Muscle of leg (tissue), 3 donors: ENCODE measurements at regions not wholly inside any gene's neighbourhood (a gene's known extent, or its start where the extent isn't known, plus 50 kb on each side); places are given as distances from the start of the nearest gene placed in this dataset.

Experiments
- DNase-seq: peaks from one replicate; pipeline ENCODE4 v3.0.0; 2013
- H3K27ac ChIP-seq: one replicate; pipeline ENCODE4 v1.5.1; 2013; ENCODE audit warnings: mild to moderate bottlenecking, low read length, control low read depth
- H3K27me3 ChIP-seq: one replicate; pipeline ENCODE4 v1.6.1; 2013; ENCODE audit warnings: low read length; ENCODE audit not compliant: control insufficient read depth, insufficient read depth
- H3K36me3 ChIP-seq: one replicate; pipeline ENCODE4 v1.6.1; 2013; ENCODE audit warnings: low read length; ENCODE audit not compliant: control insufficient read depth, insufficient read depth
- H3K4me1 ChIP-seq: one replicate; pipeline ENCODE4 v1.6.1; 2013; ENCODE audit warnings: low read length; ENCODE audit not compliant: control insufficient read depth, insufficient read depth
- H3K4me3 ChIP-seq: one replicate; pipeline ENCODE4 v1.5.1; 2013; ENCODE audit warnings: low read length, control low read depth
- H3K9me3 ChIP-seq: replicated peaks from 2 replicates; pipeline ENCODE4 v1.6.1; 2013; ENCODE audit warnings: low read depth, low read length; ENCODE audit not compliant: control insufficient read depth
- WGBS: methylation state at CpG from one replicate; pipeline ENCODE4 v1.1.5; 2013; ENCODE audit warnings: missing lambda C conversion rate; ENCODE audit not compliant: insufficient coverage; 5-methylcytosine and 5-hydroxymethylcytosine counted together

- no peak overlapping the region for H3K27ac ChIP-seq
- WGBS, result 99% methylated on average over 13 of the region's 13 CpGs
- DNase-seq, result no peak
- peaks cover 25% of the 10 kb centered on the region for H3K9me3 ChIP-seq
- no peak overlapping the region for H3K4me3 ChIP-seq
- H3K36me3 ChIP-seq, result no peaks in the 10 kb centered on the region
- no peaks in the 10 kb centered on the region for H3K27me3 ChIP-seq
- H3K4me1 ChIP-seq, result no peaks in the 10 kb centered on the region
Measured at GRCh38 chr6:67201563-67201962, 1433.5 kb upstream of the ADGRB3 start.

GRCh38 chr6:67200626-67201403 lies 1434.3 kb upstream of the ADGRB3 start:
- Histone ChIP-seq H3K27me3 (no peaks in the 10 kb centered on the region), H3K4me3 (no peak overlapping the region), H3K36me3 (no peaks in the 10 kb centered on the region), H3K9me3 (peaks cover 25% of the 10 kb centered on the region), H3K27ac (no peak overlapping the region), H3K4me1 (no peaks in the 10 kb centered on the region)
- 91% methylated on average over 6 of the region's 7 CpGs for WGBS
- no peak for DNase-seq

- 100% methylated on average over 1 of the region's 6 CpGs for WGBS
- H3K36me3 ChIP-seq, result no peaks in the 10 kb centered on the region
- no peaks in the 10 kb centered on the region for H3K27me3 ChIP-seq
- H3K27ac ChIP-seq, result no peak overlapping the region
- peaks cover 24% of the 10 kb centered on the region for H3K9me3 ChIP-seq
- DNase-seq, result no peak
- H3K4me3 ChIP-seq, result no peak overlapping the region
- H3K4me1 ChIP-seq, result no peaks in the 10 kb centered on the region
Measured at GRCh38 chr6:67199425-67199824, 1435.7 kb upstream of the ADGRB3 start.

GRCh38 chr6:67190733-67191132 lies 1444.3 kb upstream of the ADGRB3 start:
- H3K36me3 ChIP-seq, result no peaks in the 10 kb centered on the region
- no peaks in the 10 kb centered on the region for H3K4me1 ChIP-seq
- H3K9me3 ChIP-seq, result no peaks in the 10 kb centered on the region
- H3K27me3 ChIP-seq, result no peaks in the 10 kb centered on the region
- no peak overlapping the region for H3K27ac ChIP-seq
- DNase-seq, result no peak
- H3K4me3 ChIP-seq, result no peak overlapping the region

GRCh38 chr6:67184405-67184804 lies 1450.7 kb upstream of the ADGRB3 start:
- Histone ChIP-seq H3K4me1 (no peaks in the 10 kb centered on the region), H3K4me3 (no peak overlapping the region), H3K27ac (no peak overlapping the region), H3K9me3 (no peaks in the 10 kb centered on the region), H3K27me3 (no peaks in the 10 kb centered on the region), H3K36me3 (no peaks in the 10 kb centered on the region)
- DNase-seq, result no peak
- 100% methylated on average over 1 of the region's 1 CpG for WGBS

- Histone ChIP-seq H3K36me3 (no peaks in the 10 kb centered on the region), H3K4me1 (no peaks in the 10 kb centered on the region), H3K9me3 (no peaks in the 10 kb centered on the region), H3K27me3 (no peaks in the 10 kb centered on the region), H3K4me3 (no peak overlapping the region), H3K27ac (no peak overlapping the region)
- no CpG with 5 or more reads among the region's 1 CpG for WGBS
- no peak for DNase-seq
Measured at GRCh38 chr6:67175101-67175500, 1460.0 kb upstream of the ADGRB3 start.

GRCh38 chr6:67165606-67166005 lies 1458.6 kb upstream of the EYS start:
- WGBS, result no CpG with 5 or more reads among the region's 1 CpG
- H3K4me1 ChIP-seq, result no peaks in the 10 kb centered on the region
- DNase-seq, result no peak
- no peak overlapping the region for H3K4me3 ChIP-seq
- peaks cover 7% of the 10 kb centered on the region for H3K9me3 ChIP-seq
- H3K27me3 ChIP-seq, result no peaks in the 10 kb centered on the region
- H3K36me3 ChIP-seq, result no peaks in the 10 kb centered on the region
- H3K27ac ChIP-seq, result no peak overlapping the region

GRCh38 chr6:67160820-67161219 lies 1453.8 kb upstream of the EYS start:
- no peak overlapping the region for H3K27ac ChIP-seq
- no peak overlapping the region for H3K4me3 ChIP-seq
- H3K36me3 ChIP-seq, result no peaks in the 10 kb centered on the region
- 80% methylated on average over 1 of the region's 1 CpG for WGBS
- DNase-seq, result no peak
- H3K4me1 ChIP-seq, result no peaks in the 10 kb centered on the region
- H3K27me3 ChIP-seq, result no peaks in the 10 kb centered on the region
- peaks cover 9% of the 10 kb centered on the region for H3K9me3 ChIP-seq

- H3K27ac ChIP-seq, result no peak overlapping the region
- H3K4me1 ChIP-seq, result no peaks in the 10 kb centered on the region
- H3K36me3 ChIP-seq, result no peaks in the 10 kb centered on the region
- H3K9me3 ChIP-seq, result no peaks in the 10 kb centered on the region
- 80% methylated on average over 1 of the region's 4 CpGs for WGBS
- H3K27me3 ChIP-seq, result no peaks in the 10 kb centered on the region
- no peak overlapping the region for H3K4me3 ChIP-seq
- DNase-seq, result no peak
Measured at GRCh38 chr6:67141005-67141404, 1434.0 kb upstream of the EYS start.

GRCh38 chr6:67133973-67134372 lies 1426.9 kb upstream of the EYS start:
- Histone ChIP-seq H3K9me3 (no peaks in the 10 kb centered on the region), H3K27ac (no peak overlapping the region), H3K27me3 (no peaks in the 10 kb centered on the region), H3K4me1 (no peaks in the 10 kb centered on the region), H3K4me3 (no peak overlapping the region), H3K36me3 (no peaks in the 10 kb centered on the region)
- DNase-seq, result no peak
- WGBS, result no CpG with 5 or more reads among the region's 5 CpGs

- no peaks in the 10 kb centered on the region for H3K36me3 ChIP-seq
- H3K27me3 ChIP-seq, result no peaks in the 10 kb centered on the region
- no peaks in the 10 kb centered on the region for H3K4me1 ChIP-seq
- H3K27ac ChIP-seq, result no peak overlapping the region
- WGBS, result no CpG with 5 or more reads among the region's 2 CpGs
- no peak for DNase-seq
- no peak overlapping the region for H3K4me3 ChIP-seq
- H3K9me3 ChIP-seq, result no peaks in the 10 kb centered on the region
Measured at GRCh38 chr6:67131827-67132226, 1424.8 kb upstream of the EYS start.
